ENCODE measurements at regions not wholly inside any gene's neighbourhood (a gene's known extent, or its start where the extent isn't known, plus 50 kb on each side); places are given as distances from the start of the nearest gene placed in this dataset.

DNA sequence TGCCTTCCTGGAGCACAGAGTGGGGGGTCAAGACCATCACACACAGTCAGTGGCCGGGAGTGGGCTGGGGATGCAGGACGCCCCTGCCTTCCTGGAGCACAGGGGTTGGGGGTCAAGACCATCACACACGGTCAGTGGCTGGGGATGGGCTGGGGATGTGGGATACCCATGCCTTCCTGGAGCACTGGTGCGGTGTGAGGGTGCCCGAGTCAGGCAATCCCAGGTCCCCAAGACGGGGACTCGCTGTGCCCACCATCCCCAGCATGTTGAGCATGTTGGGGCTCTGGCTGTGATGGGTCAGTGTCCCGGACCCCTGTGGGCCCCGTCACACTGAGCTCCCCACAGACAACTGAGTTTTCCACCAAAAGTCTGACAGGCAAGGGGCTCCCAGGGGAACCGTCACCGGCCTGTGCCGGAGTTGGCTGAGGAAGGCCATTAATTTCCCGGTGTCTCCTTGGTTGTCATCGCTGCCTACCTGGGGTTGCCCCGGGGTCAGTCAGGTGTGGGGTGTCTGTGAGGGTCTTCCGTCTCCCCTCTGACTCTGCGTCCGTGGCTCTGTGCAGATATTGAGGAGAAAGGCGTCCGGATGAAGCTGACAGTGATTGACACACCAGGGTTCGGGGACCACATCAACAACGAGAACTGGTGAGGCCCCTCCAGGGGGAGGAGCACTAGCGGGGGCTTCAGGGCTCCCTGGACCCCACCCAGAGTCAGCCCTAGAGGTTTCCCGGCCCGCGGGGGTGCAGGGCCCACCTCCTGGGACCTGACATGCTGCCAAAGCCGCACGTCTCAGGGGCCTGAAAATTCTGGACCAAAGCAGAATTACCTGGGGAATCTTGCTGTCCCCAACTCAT lies 347.1 kb downstream of the SEC14L1 start:
- Histone ChIP-seq H3K36me3 (peaks cover 0 to 80% (median 25%) of the 10 kb centered on the region in 9 donors), H3K4me1 (peaks cover 14 to 25% (median 19%) of the 10 kb centered on the region in 9 donors), H3K27ac (no peak overlapping the region), H3K9me3 (no peaks in the 10 kb centered on the region), H3K27me3 (no peaks in the 10 kb centered on the region), H3K4me3 (no peak overlapping the region)
- TF ChIP-seq, protein P1, sequence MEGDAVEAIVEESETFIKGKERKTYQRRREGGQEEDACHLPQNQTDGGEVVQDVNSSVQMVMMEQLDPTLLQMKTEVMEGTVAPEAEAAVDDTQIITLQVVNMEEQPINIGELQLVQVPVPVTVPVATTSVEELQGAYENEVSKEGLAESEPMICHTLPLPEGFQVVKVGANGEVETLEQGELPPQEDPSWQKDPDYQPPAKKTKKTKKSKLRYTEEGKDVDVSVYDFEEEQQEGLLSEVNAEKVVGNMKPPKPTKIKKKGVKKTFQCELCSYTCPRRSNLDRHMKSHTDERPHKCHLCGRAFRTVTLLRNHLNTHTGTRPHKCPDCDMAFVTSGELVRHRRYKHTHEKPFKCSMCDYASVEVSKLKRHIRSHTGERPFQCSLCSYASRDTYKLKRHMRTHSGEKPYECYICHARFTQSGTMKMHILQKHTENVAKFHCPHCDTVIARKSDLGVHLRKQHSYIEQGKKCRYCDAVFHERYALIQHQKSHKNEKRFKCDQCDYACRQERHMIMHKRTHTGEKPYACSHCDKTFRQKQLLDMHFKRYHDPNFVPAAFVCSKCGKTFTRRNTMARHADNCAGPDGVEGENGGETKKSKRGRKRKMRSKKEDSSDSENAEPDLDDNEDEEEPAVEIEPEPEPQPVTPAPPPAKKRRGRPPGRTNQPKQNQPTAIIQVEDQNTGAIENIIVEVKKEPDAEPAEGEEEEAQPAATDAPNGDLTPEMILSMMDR (IDR thresholded peaks at IDR 0.05) = no peak
- 85 to 87% methylated on average over 27 to 28 of the region's 28 CpGs for WGBS, 2 donors
- peak in 1 of 2 donors; percentile 12 for DNase-seq
- ATAC-seq = no peak
- intact Hi-C loops (cut with DNase I) = loop anchor here in 1 of 10 donors (5.0 kb wide), 1 partner anchor 56 kb away; no protein-coding TSS in a partner anchor

DNA sequence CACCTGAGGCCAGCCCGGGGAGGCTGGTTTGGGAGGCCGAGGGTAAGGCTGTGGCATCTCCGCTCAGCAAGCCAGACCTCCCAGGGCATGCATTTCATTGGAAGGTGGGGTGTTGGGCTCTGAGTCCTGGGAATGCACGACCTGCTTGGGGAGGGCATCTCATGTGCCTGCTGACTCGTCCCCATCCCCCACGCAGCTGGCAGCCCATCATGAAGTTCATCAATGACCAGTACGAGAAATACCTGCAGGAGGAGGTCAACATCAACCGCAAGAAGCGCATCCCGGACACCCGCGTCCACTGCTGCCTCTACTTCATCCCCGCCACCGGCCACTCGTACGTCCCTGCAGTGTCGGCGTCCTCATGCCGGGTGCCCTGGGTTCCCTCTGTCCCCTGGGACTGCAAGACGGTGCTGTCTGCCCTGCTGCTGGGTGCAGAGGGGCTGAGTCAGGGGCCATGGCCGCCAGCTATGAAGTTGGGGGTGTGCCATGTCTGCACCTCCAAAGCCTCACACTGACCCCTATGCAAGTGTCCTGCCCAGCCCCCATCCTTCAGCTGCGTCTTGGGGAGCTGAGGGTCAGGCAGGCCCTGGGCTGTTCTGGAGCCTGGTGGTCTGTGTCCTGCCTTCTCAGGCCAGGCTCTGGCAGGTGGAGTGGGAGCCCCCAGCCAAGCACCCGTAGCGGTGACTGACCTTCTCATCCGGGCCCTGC lies 347.9 kb downstream of the SEC14L1 start:
- no peak overlapping the region for H3K4me3 ChIP-seq
- TF ChIP-seq, protein P1 (IDR thresholded peaks at IDR 0.05) = no peak
- 88 to 93% methylated on average over 25 of the region's 25 CpGs for WGBS, 2 donors
- no peaks in the 10 kb centered on the region for H3K27me3 ChIP-seq
- H3K4me1 ChIP-seq = peaks cover 14 to 25% (median 19%) of the 10 kb centered on the region in 9 donors
- H3K27ac ChIP-seq = peak overlapping the region in 1 of 10 donors; percentile 2
- ATAC-seq = peak in 2 of 8 donors; percentile 3 to 15
- no peak for DNase-seq
- H3K9me3 ChIP-seq = no peaks in the 10 kb centered on the region
- H3K36me3 ChIP-seq = peaks cover 0 to 80% (median 25%) of the 10 kb centered on the region in 9 donors
- intact Hi-C loops (cut with DNase I) = loop anchor here in 1 of 10 donors (5.0 kb wide), 1 partner anchor 56 kb away; no protein-coding TSS in a partner anchor

GRCh38 chr17:77489239-77489892 lies 348.6 kb downstream of the SEC14L1 start:
- Histone ChIP-seq H3K27me3 (no peaks in the 10 kb centered on the region), H3K36me3 (peaks cover 0 to 84% (median 25%) of the 10 kb centered on the region in 9 donors), H3K4me1 (peaks cover 15 to 29% (median 21%) of the 10 kb centered on the region in 9 donors), H3K27ac (peak overlapping the region in 7 of 10 donors; percentile 6 to 69 (median 41)), H3K9me3 (no peaks in the 10 kb centered on the region), H3K4me3 (no peak overlapping the region)
- intact Hi-C loops (cut with DNase I) = loop anchor here in 1 of 10 donors (5.0 kb wide), 1 partner anchor 57 kb away; no protein-coding TSS in a partner anchor
- 76% methylated on average over 18 to 19 of the region's 19 CpGs for WGBS, 2 donors
- ATAC-seq (peak in 4 of 8 donors; percentile 5 to 13 (median 7)), DNase-seq (no peak)
- TF ChIP-seq, protein P1 (IDR thresholded peaks at IDR 0.05) = no peak

DNA sequence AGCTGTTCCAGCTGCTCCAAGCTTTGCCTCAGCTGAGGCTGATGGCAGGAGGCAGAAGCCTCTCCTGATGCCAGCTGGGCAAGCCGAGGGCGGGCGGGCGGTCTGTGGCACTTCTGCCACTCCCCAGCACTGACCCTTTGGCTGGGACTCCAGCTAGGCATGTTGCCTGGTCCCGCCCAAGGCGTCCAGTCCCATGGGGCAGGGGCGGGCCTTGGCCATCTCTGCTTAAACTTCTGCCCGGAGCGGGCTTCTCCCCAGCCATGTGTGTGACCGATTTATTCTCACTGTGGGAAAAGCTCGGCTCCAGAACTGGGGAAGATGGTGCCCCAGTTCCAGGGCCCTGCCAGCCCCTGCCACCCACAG lies 349.1 kb downstream of the SEC14L1 start:
- peaks cover 15 to 34% (median 27%) of the 10 kb centered on the region in 9 donors for H3K4me1 ChIP-seq
- WGBS, 2 donors = 5 to 9% methylated on average over 10 to 11 of the region's 11 CpGs

More for the DNA sequence above, 349.1 kb downstream of the SEC14L1 start:
- H3K27me3 ChIP-seq = no peaks in the 10 kb centered on the region
- H3K36me3 ChIP-seq = peaks cover 0 to 89% (median 25%) of the 10 kb centered on the region in 9 donors
- no peak overlapping the region for H3K4me3 ChIP-seq
- ATAC-seq = peak; percentile 92 to 96 (median 93)
- intact Hi-C loops (cut with DNase I) = loop anchor here in 4 of 10 donors (5.0 to 10.0 kb wide), 3 partner anchors 58 to 415 kb away; no protein-coding TSS in a partner anchor
- TF ChIP-seq, protein P1 (IDR thresholded peaks at IDR 0.05) = no peak
- DNase-seq = peak; percentile 88 to 91
- H3K9me3 ChIP-seq = no peaks in the 10 kb centered on the region
- H3K27ac ChIP-seq = peak overlapping the region in 7 of 10 donors; percentile 6 to 69 (median 41)
